ENCODE measurements at regions not wholly inside any gene's neighbourhood (a gene's known extent, or its start where the extent isn't known, plus 50 kb on each side); places are given as distances from the start of the nearest gene placed in this dataset.

- Histone ChIP-seq H3K9me3 (no peaks in the 10 kb centered on the region), H3K27me3 (ENCODE audit: insufficient read depth in 3 of 3, low read length in 2 of 3) (no peaks in the 10 kb centered on the region), H3K27ac (no peak overlapping the region), H3K4me1 (no peaks in the 10 kb centered on the region), H3K36me3 (ENCODE audit: insufficient read depth in 1 of 2, low read depth in 1 of 2) (no peaks in the 10 kb centered on the region), H3K4me3 (no peak overlapping the region)
- DNase-seq (no peak), ATAC-seq (no peak)
- TF ChIP-seq CTCF (IDR thresholded peaks at IDR 0.05): no peak
- intact Hi-C loops (cut with DNase I): no loop called here
- 64 to 84% (median 80%) methylated on average over 2 of the region's 2 CpGs for WGBS, 3 donors
Measured at GRCh38 chr15:38921471-38921870, 356.9 kb upstream of the RASGRP1 start.

- WGBS, 3 donors: 28 to 47% (median 33%) methylated on average over 1 of the region's 1 CpG
- no peak for TF ChIP-seq CTCF (IDR thresholded peaks at IDR 0.05)
- intact Hi-C loops (cut with DNase I): no loop called here
- no peaks in the 10 kb centered on the region for H3K4me1 ChIP-seq
- H3K9me3 ChIP-seq: no peaks in the 10 kb centered on the region
- no peaks in the 10 kb centered on the region for H3K27me3 ChIP-seq (ENCODE audit: insufficient read depth in 3 of 3, low read length in 2 of 3)
- H3K4me3 ChIP-seq: no peak overlapping the region
- no peak overlapping the region for H3K27ac ChIP-seq
- H3K36me3 ChIP-seq (ENCODE audit: insufficient read depth in 1 of 2, low read depth in 1 of 2): no peaks in the 10 kb centered on the region
- ATAC-seq (no peak), DNase-seq (no peak)
Measured at GRCh38 chr15:38928431-38928830, 363.8 kb upstream of the RASGRP1 start.

GRCh38 chr15:38930851-38931572, 366.4 kb upstream of the RASGRP1 start:
- Histone ChIP-seq H3K4me3 (no peak overlapping the region), H3K27ac (no peak overlapping the region), H3K4me1 (no peaks in the 10 kb centered on the region), H3K9me3 (no peaks in the 10 kb centered on the region), H3K27me3 (ENCODE audit: insufficient read depth in 3 of 3, low read length in 2 of 3) (no peaks in the 10 kb centered on the region), H3K36me3 (ENCODE audit: insufficient read depth in 1 of 2, low read depth in 1 of 2) (no peaks in the 10 kb centered on the region)
- DNase-seq (no peak), ATAC-seq (no peak)
- 95 to 96% (median 95%) methylated on average over 9 of the region's 9 CpGs for WGBS, 3 donors
- no peak for TF ChIP-seq CTCF (IDR thresholded peaks at IDR 0.05)
- intact Hi-C loops (cut with DNase I): no loop called here

GRCh38 chr15:38941399-38941953, 376.9 kb upstream of the RASGRP1 start:
- 21 to 24% (median 21%) methylated on average over 6 of the region's 6 CpGs for WGBS, 3 donors
- intact Hi-C loops (cut with DNase I): no loop called here
- Histone ChIP-seq H3K27ac (no peak overlapping the region), H3K4me1 (no peaks in the 10 kb centered on the region), H3K27me3 (ENCODE audit: insufficient read depth in 3 of 3, low read length in 2 of 3) (peaks cover 0 to 5% (median 0%) of the 10 kb centered on the region in 3 donors), H3K36me3 (ENCODE audit: insufficient read depth in 1 of 2, low read depth in 1 of 2) (no peaks in the 10 kb centered on the region), H3K9me3 (no peaks in the 10 kb centered on the region), H3K4me3 (no peak overlapping the region)
- ATAC-seq (peak in 1 of 4 donors; percentile 36), DNase-seq (no peak)
- no peak for TF ChIP-seq CTCF (IDR thresholded peaks at IDR 0.05)

- ATAC-seq (no peak), DNase-seq (no peak)
- H3K4me1 ChIP-seq: no peaks in the 10 kb centered on the region
- intact Hi-C loops (cut with DNase I): no loop called here
- H3K27ac ChIP-seq: no peak overlapping the region
- peaks cover 0 to 5% (median 0%) of the 10 kb centered on the region in 3 donors for H3K27me3 ChIP-seq (ENCODE audit: insufficient read depth in 3 of 3, low read length in 2 of 3)
- H3K36me3 ChIP-seq (ENCODE audit: insufficient read depth in 1 of 2, low read depth in 1 of 2): no peaks in the 10 kb centered on the region
- no peaks in the 10 kb centered on the region for H3K9me3 ChIP-seq
- H3K4me3 ChIP-seq: no peak overlapping the region
- no peak for TF ChIP-seq CTCF (IDR thresholded peaks at IDR 0.05)
Measured at GRCh38 chr15:38944536-38944935, 379.9 kb upstream of the RASGRP1 start.
